SK-N-MC (cell line): ENCODE measurements at regions not wholly inside any gene's neighbourhood (a gene's known extent, or its start where the extent isn't known, plus 50 kb on each side); places are given as distances from the start of the nearest gene placed in this dataset.

ENCODE experiments used
- EZH2 ChIP-seq: fragments of 200-600 bp; sonication (generic); IDR thresholded peaks from one replicate; pipeline ENCODE4 v1.6.1; 2017; ENCODE audit warnings: antibody characterized with exemption
- POLR2AphosphoS5 ChIP-seq: IDR thresholded peaks from 2 replicates; pipeline ENCODE4 v1.6.1; 2012; ENCODE audit warnings: mild to moderate bottlenecking, low read depth, low read length, borderline replicate concordance

GRCh38 chr3:193835414-193835813 lies 242.4 kb downstream of the OPA1 start:
- no peak for TF ChIP-seq EZH2
- no peak for TF ChIP-seq POLR2AphosphoS5
